ENCODE measurements at regions not wholly inside any gene's neighbourhood (a gene's known extent, or its start where the extent isn't known, plus 50 kb on each side); places are given as distances from the start of the nearest gene placed in this dataset.

DNA sequence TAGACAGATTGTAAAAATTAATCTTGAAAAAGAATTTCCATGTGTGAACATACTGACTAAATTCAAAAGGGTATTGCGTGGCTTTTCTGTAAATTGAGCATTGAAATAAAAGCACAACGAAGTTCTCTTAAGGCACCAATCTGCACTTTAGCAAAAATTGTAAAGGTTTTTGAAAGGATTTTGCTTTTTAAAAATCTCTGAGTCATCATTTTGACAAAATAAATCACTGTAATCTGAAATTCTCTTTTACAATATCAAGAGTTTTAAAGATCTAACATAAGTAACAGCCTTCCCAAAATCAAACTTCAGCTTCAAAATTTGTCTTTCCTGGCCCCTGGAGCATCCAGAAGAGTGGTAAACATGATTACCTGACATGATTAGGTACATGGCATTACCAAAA is 830.9 kb upstream of the AGA start:
- TF ChIP-seq, protein P1, sequence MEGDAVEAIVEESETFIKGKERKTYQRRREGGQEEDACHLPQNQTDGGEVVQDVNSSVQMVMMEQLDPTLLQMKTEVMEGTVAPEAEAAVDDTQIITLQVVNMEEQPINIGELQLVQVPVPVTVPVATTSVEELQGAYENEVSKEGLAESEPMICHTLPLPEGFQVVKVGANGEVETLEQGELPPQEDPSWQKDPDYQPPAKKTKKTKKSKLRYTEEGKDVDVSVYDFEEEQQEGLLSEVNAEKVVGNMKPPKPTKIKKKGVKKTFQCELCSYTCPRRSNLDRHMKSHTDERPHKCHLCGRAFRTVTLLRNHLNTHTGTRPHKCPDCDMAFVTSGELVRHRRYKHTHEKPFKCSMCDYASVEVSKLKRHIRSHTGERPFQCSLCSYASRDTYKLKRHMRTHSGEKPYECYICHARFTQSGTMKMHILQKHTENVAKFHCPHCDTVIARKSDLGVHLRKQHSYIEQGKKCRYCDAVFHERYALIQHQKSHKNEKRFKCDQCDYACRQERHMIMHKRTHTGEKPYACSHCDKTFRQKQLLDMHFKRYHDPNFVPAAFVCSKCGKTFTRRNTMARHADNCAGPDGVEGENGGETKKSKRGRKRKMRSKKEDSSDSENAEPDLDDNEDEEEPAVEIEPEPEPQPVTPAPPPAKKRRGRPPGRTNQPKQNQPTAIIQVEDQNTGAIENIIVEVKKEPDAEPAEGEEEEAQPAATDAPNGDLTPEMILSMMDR (IDR thresholded peaks at IDR 0.05; ENCODE audit: insufficient read depth, low read length) = no peak
- no peak for TF ChIP-seq POLR2AphosphoS5 (IDR thresholded peaks at IDR 0.05; ENCODE audit: low read depth)

All from HL-60 (cell line).